Keratinocyte (primary cell): ENCODE measurements at regions not wholly inside any gene's neighbourhood (a gene's known extent, or its start where the extent isn't known, plus 50 kb on each side); places are given as distances from the start of the nearest gene placed in this dataset.

Experiments
- DNase-seq: peaks from one replicate; pipeline ENCODE4 v3.0.0-alpha.2; 2011; ENCODE audit warnings: low read depth, missing footprints, low spot score
- FAIRE-seq: peaks from 2 replicates; lab custom pipeline; 2011; peaks lifted over from hg19 to GRCh38; lab: Jason Lieb, UNC
- H2AFZ ChIP-seq: 2 replicates; pipeline ENCODE4 v1.6.0; 2012; ENCODE audit warnings: low read length, control low read depth, inconsistent platforms; ENCODE audit not compliant: control insufficient read depth
- H3K27ac ChIP-seq: 2 replicates; pipeline ENCODE4 v1.5.1; 2011; ENCODE audit warnings: low read length; ENCODE audit not compliant: control insufficient read depth, insufficient read depth
- H3K27me3 ChIP-seq: 3 replicates; pipeline ENCODE4 v1.6.0; 2011; ENCODE audit warnings: low read length; ENCODE audit not compliant: control insufficient read depth, insufficient read depth; ENCODE audit errors: extremely low read depth
- H3K36me3 ChIP-seq, 2 experiments: 2 replicates in 1 of 2; 3 replicates in 1 of 2; pipeline ENCODE4 v1.5.1; 2011; ENCODE audit warnings: low read length in 2 of 2, mild to moderate bottlenecking in 1 of 2; ENCODE audit not compliant: control insufficient read depth in 2 of 2, insufficient read depth in 2 of 2; ENCODE audit errors: extremely low read depth in 1 of 2
- H3K4me1 ChIP-seq: 3 replicates; pipeline ENCODE4 v1.5.1; 2011; ENCODE audit warnings: low read length; ENCODE audit not compliant: control insufficient read depth, insufficient read depth; ENCODE audit errors: extremely low read depth
- H3K4me2 ChIP-seq: 3 replicates; pipeline ENCODE4 v1.6.0; 2011; ENCODE audit warnings: low read depth, low read length; ENCODE audit not compliant: control insufficient read depth, insufficient read depth; ENCODE audit errors: extremely low read depth
- H3K4me3 ChIP-seq, 3 experiments: fragments of 200-600 bp in 1 of 3; sonication (generic) in 1 of 3; 2 replicates in 2 of 3; 3 replicates in 1 of 3; pipeline ENCODE4 v1.5.1; 2011 to 2016; ENCODE audit warnings: low read length in 3 of 3, mild to moderate bottlenecking in 3 of 3, control low read depth in 2 of 3, inconsistent platforms in 1 of 3, low read depth in 1 of 3, mixed read lengths in 1 of 3, mixed run types in 1 of 3, moderate library complexity in 1 of 3; ENCODE audit not compliant: control insufficient read depth in 2 of 3, insufficient read depth in 2 of 3; ENCODE audit errors: extremely low read depth in 1 of 3
- H3K79me2 ChIP-seq: 2 replicates; pipeline ENCODE4 v1.6.0; 2012; ENCODE audit warnings: low read length; ENCODE audit not compliant: control insufficient read depth, insufficient read depth
- H3K9ac ChIP-seq: 3 replicates; pipeline ENCODE4 v1.6.0; 2011; ENCODE audit warnings: low read length; ENCODE audit not compliant: control insufficient read depth, insufficient read depth; ENCODE audit errors: extremely low read depth
- H3K9me1 ChIP-seq: 3 replicates; pipeline ENCODE4 v1.6.0; 2011; ENCODE audit warnings: low read length; ENCODE audit not compliant: control insufficient read depth, insufficient read depth; ENCODE audit errors: extremely low read depth
- H3K9me3 ChIP-seq: 2 replicates; pipeline ENCODE4 v1.5.1; 2012; ENCODE audit warnings: low read depth, low read length; ENCODE audit not compliant: control insufficient read depth
- H4K20me1 ChIP-seq: 3 replicates; pipeline ENCODE4 v1.6.0; 2011; ENCODE audit warnings: low read length; ENCODE audit not compliant: control insufficient read depth, insufficient read depth; ENCODE audit errors: extremely low read depth
- EZH2 ChIP-seq: IDR thresholded peaks from one replicate; pipeline ENCODE4 v1.6.1; 2012; ENCODE audit warnings: inconsistent platforms, mild to moderate bottlenecking, low read length, moderate library complexity
- dilution Hi-C: fragments of 300-500 bp; cut with MboI; formaldehyde crosslinking; loops from one replicate; pipeline ENCODE4 v1.7.0; 2020; ENCODE audit warnings: low sequenced_read_pairs; ENCODE audit not compliant: extremely low pct_ligation_motif_present
- TF ChIP-seq, protein P1 (sequence below), 3 experiments: IDR thresholded peaks in 1 of 3; conservative IDR thresholded peaks in 1 of 3; optimal IDR thresholded peaks in 1 of 3; 2 replicates in 2 of 3; 3 replicates in 1 of 3; pipeline versions ENCODE3 to v1.5.1; 2011; ENCODE audit warnings: low read length in 3 of 3, mild to moderate bottlenecking in 3 of 3, moderate library complexity in 2 of 3, control low read depth in 1 of 3, inconsistent platforms in 1 of 3; ENCODE audit not compliant: insufficient read depth in 2 of 3; ENCODE audit errors: extremely low read depth in 1 of 3

DNA sequence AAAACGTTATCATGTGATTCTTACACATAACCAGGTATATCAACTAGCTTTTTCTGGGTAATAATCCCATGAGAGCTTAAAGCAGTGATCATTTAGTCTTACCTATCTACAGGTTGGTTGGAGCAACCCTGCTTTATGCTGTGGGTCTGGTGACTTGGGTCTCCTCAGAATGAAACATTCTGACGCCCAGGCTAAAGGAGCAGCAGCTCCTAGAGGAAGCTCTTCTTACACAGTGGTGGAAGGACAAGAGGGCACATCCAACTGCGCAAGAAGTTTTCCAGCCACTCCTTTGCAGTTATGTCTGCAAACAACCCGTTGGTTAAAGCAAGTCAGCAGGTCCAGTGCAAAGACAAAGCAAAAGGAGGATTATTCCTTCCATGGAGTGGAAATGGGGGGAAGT, 377.5 kb downstream of the EDEM1 start:
- no peak overlapping the region for H3K4me2 ChIP-seq
- H3K9me1 ChIP-seq, result no peaks in the 10 kb centered on the region
- no peak overlapping the region for H3K4me3 ChIP-seq
- no peak overlapping the region for H2AFZ ChIP-seq
- no peaks in the 10 kb centered on the region for H3K9me3 ChIP-seq
- dilution Hi-C loops, result no loop called here
- H3K4me1 ChIP-seq, result no peaks in the 10 kb centered on the region
- H3K79me2 ChIP-seq, result no peaks in the 10 kb centered on the region
- H3K27ac ChIP-seq, result no peak overlapping the region
- no peak for TF ChIP-seq EZH2
- TF ChIP-seq, protein P1, sequence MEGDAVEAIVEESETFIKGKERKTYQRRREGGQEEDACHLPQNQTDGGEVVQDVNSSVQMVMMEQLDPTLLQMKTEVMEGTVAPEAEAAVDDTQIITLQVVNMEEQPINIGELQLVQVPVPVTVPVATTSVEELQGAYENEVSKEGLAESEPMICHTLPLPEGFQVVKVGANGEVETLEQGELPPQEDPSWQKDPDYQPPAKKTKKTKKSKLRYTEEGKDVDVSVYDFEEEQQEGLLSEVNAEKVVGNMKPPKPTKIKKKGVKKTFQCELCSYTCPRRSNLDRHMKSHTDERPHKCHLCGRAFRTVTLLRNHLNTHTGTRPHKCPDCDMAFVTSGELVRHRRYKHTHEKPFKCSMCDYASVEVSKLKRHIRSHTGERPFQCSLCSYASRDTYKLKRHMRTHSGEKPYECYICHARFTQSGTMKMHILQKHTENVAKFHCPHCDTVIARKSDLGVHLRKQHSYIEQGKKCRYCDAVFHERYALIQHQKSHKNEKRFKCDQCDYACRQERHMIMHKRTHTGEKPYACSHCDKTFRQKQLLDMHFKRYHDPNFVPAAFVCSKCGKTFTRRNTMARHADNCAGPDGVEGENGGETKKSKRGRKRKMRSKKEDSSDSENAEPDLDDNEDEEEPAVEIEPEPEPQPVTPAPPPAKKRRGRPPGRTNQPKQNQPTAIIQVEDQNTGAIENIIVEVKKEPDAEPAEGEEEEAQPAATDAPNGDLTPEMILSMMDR (optimal IDR thresholded peaks at IDR 0.05 in 1 of 3, IDR thresholded peaks at IDR 0.05 in 1 of 3, conservative IDR thresholded peaks at IDR 0.05 in 1 of 3; ENCODE audit: extremely low read depth in 1 of 3, insufficient read depth in 2 of 3, low read length in 3 of 3), result no peak
- H3K9ac ChIP-seq, result no peak overlapping the region
- no peaks in the 10 kb centered on the region for H4K20me1 ChIP-seq
- H3K36me3 ChIP-seq, result no peaks in the 10 kb centered on the region
- H3K27me3 ChIP-seq, result no peaks in the 10 kb centered on the region
- DNase-seq, result no peak
- no peak for FAIRE-seq

DNA sequence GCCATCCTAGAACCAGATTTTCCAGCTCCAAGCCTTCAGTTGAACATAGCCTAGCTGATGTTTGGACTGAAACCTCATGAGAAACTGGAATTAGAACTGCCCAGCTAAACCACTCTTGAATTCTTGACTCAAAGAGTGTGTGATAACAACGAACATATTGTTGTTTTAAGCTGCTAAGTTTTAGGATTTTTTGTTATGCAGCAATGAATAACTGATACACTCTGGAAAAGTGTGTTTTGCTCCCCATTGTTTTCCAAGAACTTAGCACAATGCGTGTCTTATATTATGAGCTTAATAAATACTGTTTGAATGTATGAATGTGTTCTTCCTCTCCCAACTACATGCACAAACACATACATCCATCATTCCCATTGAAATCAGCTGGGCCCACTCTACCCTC, 379.6 kb downstream of the EDEM1 start:
- Histone ChIP-seq H3K4me3 (no peak overlapping the region), H4K20me1 (no peaks in the 10 kb centered on the region), H3K9ac (no peak overlapping the region), H3K27me3 (no peaks in the 10 kb centered on the region), H3K79me2 (no peaks in the 10 kb centered on the region), H3K27ac (no peak overlapping the region), H2AFZ (no peak overlapping the region), H3K9me1 (no peaks in the 10 kb centered on the region), H3K9me3 (no peaks in the 10 kb centered on the region), H3K36me3 (no peaks in the 10 kb centered on the region), H3K4me2 (no peak overlapping the region), H3K4me1 (no peaks in the 10 kb centered on the region)
- FAIRE-seq (no peak), DNase-seq (no peak)
- TF ChIP-seq, protein P1 (optimal IDR thresholded peaks at IDR 0.05 in 1 of 3, IDR thresholded peaks at IDR 0.05 in 1 of 3, conservative IDR thresholded peaks at IDR 0.05 in 1 of 3; ENCODE audit: extremely low read depth in 1 of 3, insufficient read depth in 2 of 3, low read length in 3 of 3), result no peak
- TF ChIP-seq EZH2, result no peak
- dilution Hi-C loops, result no loop called here
